K562 (cell line): ENCODE measurements at regions not wholly inside any gene's neighbourhood (a gene's known extent, or its start where the extent isn't known, plus 50 kb on each side); places are given as distances from the start of the nearest gene placed in this dataset.
A peak's percentile ranks its signal among the peaks of the same experiment; 100 is the strongest.

Experiments used
- ATAC-seq: fragments of 200-7000 bp; cut with Tn5 transposase; 3 replicates; pipeline ENCODE4 v1.9.1; 2020; ENCODE audit warnings: moderate library complexity
- BruUV-seq: library from RNA; stranded (reverse); fragments of 400-500 nt; replicated peaks from 2 replicates; lab custom pipeline; 2021; lab: Mats Ljungman, UMichigan
- CTCF ChIA-PET: fragments of 300-600 bp; formaldehyde crosslinking; extraction: SDS; loops from one replicate; lab custom pipeline; 2021; ENCODE audit warnings: low intra/inter-chr PET ratio; lab: Yijun Ruan, JAX
- POLR2A ChIA-PET: fragments of 300-600, 350-650 bp; sonication (Branson Sonifier 250); formaldehyde crosslinking; extraction: SDS; loops from one replicate; lab custom pipeline; 2021; ENCODE audit warnings: antibody characterized with exemption, inconsistent platforms; lab: Yijun Ruan, JAX
- DNase-seq, 4 experiments: peaks; one replicate each; pipeline versions ENCODE4 v3.0.0 to v3.0.0-alpha.2; 2011 to 2018; ENCODE audit warnings: low spot score in 3 of 4, mixed read lengths in 3 of 4; ENCODE audit errors: extremely low read depth in 1 of 4
- FAIRE-seq: peaks from 2 replicates; lab custom pipeline; 2011; peaks lifted over from hg19 to GRCh38; lab: Jason Lieb, UNC
- H2AFZ ChIP-seq: 2 replicates; pipeline ENCODE4 v1.6.0; 2011; ENCODE audit warnings: low read depth, low read length, control low read depth, inconsistent platforms
- H3K27ac ChIP-seq: fragments of 200-600 bp; 3 replicates; pipeline ENCODE4 v1.8.0; 2011; ENCODE audit warnings: low read depth, mild to moderate bottlenecking, control low read depth, inconsistent platforms, low read length, moderate library complexity, mixed read lengths; ENCODE audit errors: extremely low read depth
- H3K27me3 ChIP-seq, 2 experiments: fragments of 300-600 bp in 1 of 2; 2 replicates in 1 of 2; 3 replicates in 1 of 2; pipeline versions ENCODE4 v1.6.0 to v1.8.0; 2011; ENCODE audit warnings: inconsistent platforms in 2 of 2, low read length in 2 of 2, mild to moderate bottlenecking in 1 of 2, mixed read lengths in 1 of 2, moderate library complexity in 1 of 2; ENCODE audit not compliant: control insufficient read depth in 2 of 2, insufficient read depth in 2 of 2
- H3K36me3 ChIP-seq: fragments of 300-600 bp; 3 replicates; pipeline ENCODE4 v1.8.0; 2011; ENCODE audit warnings: mild to moderate bottlenecking, low read length, inconsistent platforms; ENCODE audit not compliant: control insufficient read depth, insufficient read depth
- H3K4me1 ChIP-seq, 2 experiments: fragments of 200-600 bp in 1 of 2; replicated peaks in 1 of 2; 2 replicates in 1 of 2; 3 replicates in 1 of 2; pipeline versions ENCODE4 v1.5.1 to v1.8.0; 2011; ENCODE audit warnings: inconsistent platforms in 2 of 2, low read length in 2 of 2, mild to moderate bottlenecking in 1 of 2, mixed read lengths in 1 of 2, moderate library complexity in 1 of 2; ENCODE audit not compliant: control insufficient read depth in 2 of 2, insufficient read depth in 2 of 2
- H3K4me2 ChIP-seq: 2 replicates; pipeline ENCODE4 v1.6.1; 2011; ENCODE audit warnings: low read length, control low read depth, inconsistent platforms, mixed read lengths; ENCODE audit not compliant: insufficient read depth
- H3K4me3 ChIP-seq: fragments of 200-600 bp; sonication (generic), shearing (Covaris generic); 2 replicates; pipeline ENCODE4 v1.5.1; 2016; ENCODE audit warnings: control low read depth, inconsistent platforms
- H3K79me2 ChIP-seq: fragments of 200-600 bp; 3 replicates; pipeline ENCODE4 v1.8.0; 2011; ENCODE audit warnings: low read length, inconsistent platforms; ENCODE audit not compliant: control insufficient read depth, insufficient read depth
- H3K9ac ChIP-seq, 2 experiments: 2 replicates each; pipeline versions ENCODE4 v1.6.0 to v1.6.1; 2011; ENCODE audit warnings: low read depth in 2 of 2, low read length in 2 of 2, control low read depth in 1 of 2, inconsistent platforms in 1 of 2, mild to moderate bottlenecking in 1 of 2, mixed read lengths in 1 of 2; ENCODE audit not compliant: insufficient read depth in 1 of 2
- H3K9me1 ChIP-seq: one replicate; pipeline ENCODE4 v1.6.0; 2011; ENCODE audit warnings: inconsistent platforms, mild to moderate bottlenecking, low read length, moderate library complexity; ENCODE audit not compliant: control insufficient read depth, insufficient read depth
- H3K9me3 ChIP-seq: replicated peaks from 2 replicates; pipeline ENCODE4 v1.5.1; 2011; ENCODE audit warnings: low read depth, low read length, inconsistent platforms; ENCODE audit not compliant: control insufficient read depth, insufficient read depth
- H4K20me1 ChIP-seq: replicated peaks from 2 replicates; pipeline ENCODE4 v1.6.1; 2011; ENCODE audit warnings: low read length, inconsistent platforms, mixed read lengths; ENCODE audit not compliant: control insufficient read depth, insufficient read depth
- ASH1L ChIP-seq: fragments of 450-650 bp; IDR thresholded peaks from 2 replicates; pipeline ENCODE4 v1.6.1; 2018; ENCODE audit warnings: borderline replicate concordance, mild to moderate bottlenecking, low read depth; ENCODE audit not compliant: partially characterized antibody
- BCL6 ChIP-seq: fragments of 250-450 bp; sonication (Bioruptor Pico); IDR thresholded peaks from 2 replicates; pipeline ENCODE4 v1.4.0; 2020
- BCLAF1 ChIP-seq, 2 experiments: fragments of 450-650 bp in 1 of 2; IDR thresholded peaks; 2 replicates each; pipeline ENCODE4 v1.6.1; 2011 to 2017; ENCODE audit warnings: low read depth in 2 of 2, antibody characterized with exemption in 1 of 2, borderline replicate concordance in 1 of 2, low read length in 1 of 2, mild to moderate bottlenecking in 1 of 2, mixed read lengths in 1 of 2; ENCODE audit not compliant: control insufficient read depth in 1 of 2
- BCOR ChIP-seq: fragments of 450-650 bp; IDR thresholded peaks from 2 replicates; pipeline ENCODE4 v1.6.1; 2016
- BHLHE40 ChIP-seq: IDR thresholded peaks from 2 replicates; pipeline ENCODE4 v1.6.1; 2011; ENCODE audit warnings: low read length, improper control_type of control experiment
- CHAMP1 ChIP-seq: fragments of 450-650 bp; IDR thresholded peaks from 2 replicates; pipeline ENCODE4 v1.6.1; 2016; ENCODE audit warnings: mild to moderate bottlenecking
- CREB1 ChIP-seq, 2 experiments: sonication (generic) in 1 of 2; formaldehyde crosslinking in 1 of 2; IDR thresholded peaks; 2 replicates each; pipeline versions ENCODE4 v1.6.1 to v1.8.0; 2012 to 2022; ENCODE audit warnings: inconsistent platforms in 1 of 2, mild to moderate bottlenecking in 1 of 2, missing genetic modification reagents in 1 of 2, moderate library complexity in 1 of 2
- GABPB2 ChIP-seq: fragments of 250-450 bp; sonication (Bioruptor Pico); conservative IDR thresholded peaks from 2 replicates; pipeline ENCODE4 v1.5.1; 2021; ENCODE audit warnings: mild to moderate bottlenecking
- HDAC2 ChIP-seq: fragments of 450-650 bp; IDR thresholded peaks from 2 replicates; pipeline ENCODE4 v1.6.1; 2016; ENCODE audit warnings: mild to moderate bottlenecking
- KAT2B ChIP-seq: IDR thresholded peaks from one replicate; pipeline ENCODE4 v1.6.1; 2012; ENCODE audit warnings: low read depth, mild to moderate bottlenecking, control low read depth, inconsistent platforms, low read length, moderate library complexity
- MTF1 ChIP-seq: fragments of 250-450 bp; sonication (Bioruptor Pico); IDR thresholded peaks from 2 replicates; pipeline ENCODE4 v1.9.0; 2021; ENCODE audit warnings: moderate library complexity, mild to moderate bottlenecking, inconsistent platforms, borderline replicate concordance
- MXI1 ChIP-seq: IDR thresholded peaks from 2 replicates; pipeline ENCODE4 v1.6.1; 2011; ENCODE audit warnings: low read depth, mild to moderate bottlenecking, improper control_type of control experiment, low read length
- PHF8 ChIP-seq: fragments of 200-600 bp; sonication (generic); IDR thresholded peaks from 2 replicates; pipeline ENCODE4 v1.6.1; 2012; ENCODE audit warnings: mixed run types, mild to moderate bottlenecking, inconsistent platforms, low read length, moderate library complexity, borderline replicate concordance
- RBM25 ChIP-seq: fragments of 200-400 bp; formaldehyde crosslinking; IDR thresholded peaks from 2 replicates; pipeline ENCODE4 v1.6.1; 2018; ENCODE audit warnings: low read length, low read depth, moderate library complexity; ENCODE audit not compliant: severe bottlenecking
- RFX5 ChIP-seq: IDR thresholded peaks from 2 replicates; pipeline ENCODE4 v1.6.1; 2011; ENCODE audit warnings: low read depth, mild to moderate bottlenecking, improper control_type of control experiment, low read length
- ZNF23 ChIP-seq: fragments of 250-450 bp; sonication (Bioruptor Pico); IDR thresholded peaks from 2 replicates; pipeline ENCODE4 v1.4.0; 2020; ENCODE audit warnings: mild to moderate bottlenecking
- ZNF282 ChIP-seq: sonication (generic); formaldehyde crosslinking; IDR thresholded peaks from 2 replicates; pipeline ENCODE4 v1.8.1; 2023; ENCODE audit warnings: missing genetic modification reagents
- WGBS: fragments of 100-300 bp; shearing (Covaris generic); methylation state at CpG from one replicate; pipeline ENCODE4 v1.1.6; 2016; ENCODE audit warnings: low coverage, mixed read lengths; ENCODE audit not compliant: insufficient coverage; ENCODE audit errors: missing lambda C conversion rate; 5-methylcytosine and 5-hydroxymethylcytosine counted together
- in situ Hi-C: fragments of 300-500 bp; cut with MboI; formaldehyde crosslinking; loops from 4 replicates; pipeline ENCODE4 v1.15.0; 2018; ENCODE audit warnings: inconsistent platforms, mixed read lengths
- intact Hi-C: fragments of 100-400 bp; cut with micrococcal nuclease; formaldehyde crosslinking; loops from 2 replicates; pipeline ENCODE4 v1.14.2; 2022

- no peak for TF ChIP-seq CHAMP1
Observed at GRCh38 chr7:363626-364025, 73.7 kb downstream of the FOXL3 start (continued).

GRCh38 chr7:364536-364935 is 74.6 kb downstream of the FOXL3 start:
- H3K36me3 ChIP-seq = no peaks in the 10 kb centered on the region
- ChIA-PET POLR2A (interaction anchor here (0.6 to 2.1 kb wide), 2 partner anchors 11 to 586 kb away, joined by 3 to 6 read pairs; no protein-coding TSS in a partner anchor), CTCF (no interaction called here)
- in situ Hi-C loops = no loop called here
- H3K4me2 ChIP-seq = no peak overlapping the region
- H2AFZ ChIP-seq = no peak overlapping the region
- ATAC-seq = no peak
- 10% methylated on average over 11 of the region's 11 CpGs for WGBS
- H3K4me3 ChIP-seq = no peak overlapping the region
- no peak overlapping the region for H3K9ac ChIP-seq
- TF ChIP-seq ASH1L = no peak
- no peak for TF ChIP-seq PHF8
- TF ChIP-seq BCL6 (CRISPR knock-in tag) = no peak
- no peak for TF ChIP-seq CREB1 (IDR thresholded peaks at IDR 0.05)
- no peak for TF ChIP-seq CREB1 (CRISPR knock-in tag; IDR thresholded peaks at IDR 0.05)
- no peak for TF ChIP-seq ZNF282 (CRISPR knock-in tag)
- peak; percentile 50; the same call in 1 of the 2 replicates for TF ChIP-seq BCOR
- no peak for TF ChIP-seq MTF1 (CRISPR knock-in tag)
- no peak for TF ChIP-seq HDAC2
- no peak for TF ChIP-seq RFX5
- TF ChIP-seq BHLHE40 = 0 out of 2 replicates have a peak, but pooled peaks have one; percentile 13
- peak; percentile 5 for TF ChIP-seq RBM25
- no peak for TF ChIP-seq BCLAF1 (IDR thresholded peaks at IDR 0.05; ENCODE audit: borderline replicate concordance in 1 of 2, control insufficient read depth in 1 of 2, low read depth in 2 of 2, low read length in 1 of 2)
- TF ChIP-seq GABPB2 (CRISPR knock-in tag) = no peak
- no peak for TF ChIP-seq ZNF23 (CRISPR knock-in tag)
- TF ChIP-seq MXI1 = no peak
- no peak for TF ChIP-seq KAT2B
- H3K79me2 ChIP-seq = no peaks in the 10 kb centered on the region
- no peaks in the 10 kb centered on the region for H3K9me3 ChIP-seq
- H3K9me1 ChIP-seq = peaks cover 2% of the 10 kb centered on the region
- no peak overlapping the region for H3K27ac ChIP-seq
- no TSS peak for BruUV-seq
- intact Hi-C loops = no loop called here
- DNase-seq = no peak
- no peaks in the 10 kb centered on the region; the same call in 1 of the 2 replicates for H4K20me1 ChIP-seq
- H3K4me1 ChIP-seq = peaks cover 10 to 36% of the 10 kb centered on the region in 2 experiments
- peaks cover 55 to 88% of the 10 kb centered on the region in 2 experiments for H3K27me3 ChIP-seq
- no peak for FAIRE-seq
